ENCODE measurements at regions not wholly inside any gene's neighbourhood (a gene's known extent, or its start where the extent isn't known, plus 50 kb on each side); places are given as distances from the start of the nearest gene placed in this dataset.
A peak's percentile ranks its signal among the peaks of the same experiment; 100 is the strongest.

GRCh38 chr4:140297221-140297570 is 76.2 kb upstream of the SCOC start:
- no peak for TF ChIP-seq CTCF (conservative IDR thresholded peaks at IDR 0.05; ENCODE audit: low read depth, low read length)
- DNase-seq (ENCODE audit: low read depth), result no peak
- H3K4me3 ChIP-seq (ENCODE audit: low read depth, low read length), result no peak overlapping the region

- no peak for TF ChIP-seq CTCF (conservative IDR thresholded peaks at IDR 0.05; ENCODE audit: low read depth, low read length)
- DNase-seq (ENCODE audit: low read depth), result peak; percentile 79
- H3K4me3 ChIP-seq (ENCODE audit: low read depth, low read length), result no peak overlapping the region
Observed at GRCh38 chr4:140296335-140297220, 76.9 kb upstream of the SCOC start.

- no peak for DNase-seq (ENCODE audit: low read depth)
- no peak for TF ChIP-seq CTCF (conservative IDR thresholded peaks at IDR 0.05; ENCODE audit: low read depth, low read length)
- no peak overlapping the region for H3K4me3 ChIP-seq (ENCODE audit: low read depth, low read length)
Observed at GRCh38 chr4:140293979-140294378, 79.5 kb upstream of the SCOC start.

- H3K4me3 ChIP-seq (ENCODE audit: low read depth, low read length), result no peak overlapping the region
- no peak for TF ChIP-seq CTCF (conservative IDR thresholded peaks at IDR 0.05; ENCODE audit: low read depth, low read length)
- no peak for DNase-seq (ENCODE audit: low read depth)
Observed at GRCh38 chr4:140291259-140291658, 82.2 kb upstream of the SCOC start.

- TF ChIP-seq CTCF (conservative IDR thresholded peaks at IDR 0.05; ENCODE audit: low read depth, low read length), result no peak
Observed at GRCh38 chr4:140289486-140289885, 84.0 kb upstream of the SCOC start.

GRCh38 chr4:140286456-140286855 is 87.0 kb upstream of the SCOC start:
- DNase-seq (ENCODE audit: low read depth), result no peak
- H3K4me3 ChIP-seq (ENCODE audit: low read depth, low read length), result peak overlapping the region; percentile 22
- no peak for TF ChIP-seq CTCF (conservative IDR thresholded peaks at IDR 0.05; ENCODE audit: low read depth, low read length)

More at GRCh38 chr4:140289486-140289885, 84.0 kb upstream of the SCOC start:
- no peak overlapping the region for H3K4me3 ChIP-seq (ENCODE audit: low read depth, low read length)
- DNase-seq (ENCODE audit: low read depth), result no peak

- no peak for DNase-seq (ENCODE audit: low read depth)
- TF ChIP-seq CTCF (conservative IDR thresholded peaks at IDR 0.05; ENCODE audit: low read depth, low read length), result no peak
- no peak overlapping the region for H3K4me3 ChIP-seq (ENCODE audit: low read depth, low read length)
Observed at GRCh38 chr4:140284456-140284855, 89.0 kb upstream of the SCOC start.
